Testis (tissue), 2 donors: ENCODE measurements at regions not wholly inside any gene's neighbourhood (a gene's known extent, or its start where the extent isn't known, plus 50 kb on each side); places are given as distances from the start of the nearest gene placed in this dataset.

Experiments used
- DNase-seq: peaks from one replicate; pipeline ENCODE4 v3.0.0-alpha.2; 2019
- H3K27ac ChIP-seq, 2 donors: fragments of 200-600 bp; sonication (generic); one replicate each; pipeline ENCODE4 v1.5.1; 2019
- H3K27me3 ChIP-seq: fragments of 200-600 bp; sonication (generic); one replicate; pipeline ENCODE4 v1.5.1; 2019
- H3K36me3 ChIP-seq: fragments of 200-600 bp; sonication (generic); one replicate; pipeline ENCODE4 v1.5.1; 2017; ENCODE audit warnings: low read depth; ENCODE audit errors: missing control alignments
- H3K4me1 ChIP-seq: fragments of 200-600 bp; sonication (generic); one replicate; pipeline ENCODE4 v1.5.1; 2019
- H3K4me3 ChIP-seq, 2 donors: fragments of 200-600 bp; sonication (generic); one replicate each; pipeline ENCODE4 v1.5.1; 2017 to 2019
- H3K9me3 ChIP-seq: fragments of 200-600 bp; sonication (generic); one replicate; pipeline ENCODE4 v1.5.1; 2017
- CTCF ChIP-seq, 3 experiments: fragments of 450-650 bp in 2 of 3; fragments of 200-600 bp in 1 of 3; sonication (generic) in 1 of 3; IDR thresholded peaks; one replicate each; pipeline ENCODE4 v1.5.1; 2016 to 2019; ENCODE audit warnings: antibody characterized with exemption in 3 of 3, mild to moderate bottlenecking in 2 of 3, moderate library complexity in 1 of 3
- POLR2A ChIP-seq: fragments of 450-650 bp; IDR thresholded peaks from one replicate; pipeline ENCODE4 v1.6.1; 2017; ENCODE audit warnings: antibody characterized with exemption, mild to moderate bottlenecking, moderate library complexity
- WGBS, 2 donors: methylation state at CpG; one replicate each; pipeline ENCODE4 v1.1.5; 2018; 5-methylcytosine and 5-hydroxymethylcytosine counted together
- intact Hi-C: fragments of 100-400 bp; cut with DNase I; formaldehyde crosslinking; loops from one replicate; pipeline ENCODE4 v1.15.1; 2023; ENCODE audit warnings: low total_unique reads

DNA sequence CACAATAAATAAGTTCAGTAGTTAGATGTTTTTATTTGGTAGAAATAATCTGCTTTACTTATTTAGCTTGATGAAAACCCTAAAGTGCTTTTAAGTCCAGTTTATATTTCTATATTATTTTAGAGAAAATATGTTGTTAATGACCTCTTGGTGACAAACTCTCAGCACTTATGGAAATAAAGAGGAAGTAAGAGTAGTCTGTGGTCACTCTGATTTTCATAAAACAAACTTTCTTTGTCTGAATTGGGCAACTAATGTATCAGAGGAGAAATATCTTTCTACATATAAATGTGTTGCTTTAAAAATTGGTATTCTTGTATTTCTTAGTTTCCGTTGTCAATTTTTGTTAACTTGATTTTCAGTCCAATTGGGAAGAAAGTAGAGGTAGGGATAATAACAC lies 878.9 kb upstream of the SEL1L start:
- Histone ChIP-seq H3K36me3 (no peaks in the 10 kb centered on the region), H3K9me3 (no peaks in the 10 kb centered on the region), H3K4me1 (no peaks in the 10 kb centered on the region), H3K4me3 (no peak overlapping the region), H3K27me3 (no peaks in the 10 kb centered on the region), H3K27ac (no peak overlapping the region)
- intact Hi-C loops = no loop called here
- 87 to 95% methylated on average over 1 of the region's 1 CpG for WGBS, 2 donors
- TF ChIP-seq POLR2A (no peak), CTCF (IDR thresholded peaks at IDR 0.05) (no peak)
- DNase-seq = no peak

- WGBS, 2 donors = 84 to 85% methylated on average over 1 of the region's 1 CpG
- Histone ChIP-seq H3K9me3 (no peaks in the 10 kb centered on the region), H3K4me3 (no peak overlapping the region), H3K4me1 (no peaks in the 10 kb centered on the region), H3K36me3 (no peaks in the 10 kb centered on the region), H3K27me3 (no peaks in the 10 kb centered on the region), H3K27ac (no peak overlapping the region)
- intact Hi-C loops = no loop called here
- no peak for DNase-seq
- no peak for TF ChIP-seq CTCF (IDR thresholded peaks at IDR 0.05)
- no peak for TF ChIP-seq POLR2A
Observed at GRCh38 chr14:82414853-82415539, 881.3 kb upstream of the SEL1L start.

GRCh38 chr14:82419933-82420332 lies 886.3 kb upstream of the SEL1L start:
- no peaks in the 10 kb centered on the region for H3K27me3 ChIP-seq
- DNase-seq = no peak
- intact Hi-C loops = no loop called here

GRCh38 chr14:82420871-82421270 lies 887.2 kb upstream of the SEL1L start:
- H3K9me3 ChIP-seq = no peaks in the 10 kb centered on the region
- WGBS, 2 donors = 53 to 68% methylated on average over 5 of the region's 5 CpGs
- no peak overlapping the region for H3K4me3 ChIP-seq
- no peaks in the 10 kb centered on the region for H3K27me3 ChIP-seq
- DNase-seq = peak; percentile 21
- H3K36me3 ChIP-seq = no peaks in the 10 kb centered on the region
- H3K4me1 ChIP-seq = no peaks in the 10 kb centered on the region
- no peak overlapping the region for H3K27ac ChIP-seq
- TF ChIP-seq CTCF (IDR thresholded peaks at IDR 0.05) = no peak
- TF ChIP-seq POLR2A = no peak
- intact Hi-C loops = no loop called here

More at GRCh38 chr14:82419933-82420332, 886.3 kb upstream of the SEL1L start:
- no peaks in the 10 kb centered on the region for H3K36me3 ChIP-seq
- no peak overlapping the region for H3K4me3 ChIP-seq
- no peaks in the 10 kb centered on the region for H3K9me3 ChIP-seq
- no peaks in the 10 kb centered on the region for H3K4me1 ChIP-seq
- WGBS, 2 donors = 89 to 94% methylated on average over 2 of the region's 2 CpGs
- no peak for TF ChIP-seq POLR2A
- no peak for TF ChIP-seq CTCF (IDR thresholded peaks at IDR 0.05)
- no peak overlapping the region for H3K27ac ChIP-seq

DNA sequence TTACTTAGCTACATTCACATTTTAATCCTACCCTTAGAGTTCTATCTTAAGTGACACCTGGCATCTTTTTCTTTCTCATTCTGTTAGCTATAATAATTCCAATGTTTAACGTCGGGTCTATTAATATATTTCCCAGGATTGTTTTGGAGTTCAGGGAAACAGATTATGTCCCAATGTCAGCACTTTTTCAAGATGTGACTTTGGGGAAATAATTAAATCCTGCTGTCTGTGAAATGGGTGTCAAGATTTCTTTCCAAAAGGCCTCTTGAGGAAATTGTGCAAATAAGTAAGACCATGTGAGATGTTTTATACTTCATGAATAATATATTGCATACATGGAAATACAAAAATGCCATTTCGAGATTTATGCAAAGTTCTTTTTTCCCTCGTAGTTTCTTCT lies 887.6 kb upstream of the SEL1L start:
- no peak for DNase-seq
- Histone ChIP-seq H3K27ac (no peak overlapping the region), H3K36me3 (no peaks in the 10 kb centered on the region), H3K27me3 (no peaks in the 10 kb centered on the region), H3K9me3 (no peaks in the 10 kb centered on the region), H3K4me3 (no peak overlapping the region), H3K4me1 (no peaks in the 10 kb centered on the region)
- intact Hi-C loops = no loop called here
- TF ChIP-seq CTCF (IDR thresholded peaks at IDR 0.05) (no peak), POLR2A (no peak)
- 69 to 76% methylated on average over 4 of the region's 4 CpGs for WGBS, 2 donors
